ENCODE measurements at regions not wholly inside any gene's neighbourhood (a gene's known extent, or its start where the extent isn't known, plus 50 kb on each side); places are given as distances from the start of the nearest gene placed in this dataset.

DNA sequence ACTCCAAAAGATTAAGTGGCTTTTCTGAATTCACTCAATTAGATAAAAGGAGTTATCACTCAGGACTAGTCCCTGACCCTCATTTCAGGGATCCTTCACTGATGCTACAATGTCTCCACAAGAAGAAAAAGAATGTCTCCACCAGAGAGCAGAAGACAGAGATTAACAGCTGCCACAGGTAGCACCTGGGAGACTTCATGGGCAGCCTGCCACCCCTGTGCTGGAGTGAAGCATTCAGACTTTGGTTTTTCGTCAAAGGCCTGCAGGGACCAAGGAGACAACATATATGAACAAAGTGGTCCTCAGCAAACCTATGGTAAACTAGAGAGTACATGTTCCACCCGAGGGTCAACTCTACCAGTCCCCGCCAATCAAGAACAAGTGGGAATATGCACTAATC, 197.0 kb upstream of the ACVR2A start:
- no peak for DNase-seq

DNA sequence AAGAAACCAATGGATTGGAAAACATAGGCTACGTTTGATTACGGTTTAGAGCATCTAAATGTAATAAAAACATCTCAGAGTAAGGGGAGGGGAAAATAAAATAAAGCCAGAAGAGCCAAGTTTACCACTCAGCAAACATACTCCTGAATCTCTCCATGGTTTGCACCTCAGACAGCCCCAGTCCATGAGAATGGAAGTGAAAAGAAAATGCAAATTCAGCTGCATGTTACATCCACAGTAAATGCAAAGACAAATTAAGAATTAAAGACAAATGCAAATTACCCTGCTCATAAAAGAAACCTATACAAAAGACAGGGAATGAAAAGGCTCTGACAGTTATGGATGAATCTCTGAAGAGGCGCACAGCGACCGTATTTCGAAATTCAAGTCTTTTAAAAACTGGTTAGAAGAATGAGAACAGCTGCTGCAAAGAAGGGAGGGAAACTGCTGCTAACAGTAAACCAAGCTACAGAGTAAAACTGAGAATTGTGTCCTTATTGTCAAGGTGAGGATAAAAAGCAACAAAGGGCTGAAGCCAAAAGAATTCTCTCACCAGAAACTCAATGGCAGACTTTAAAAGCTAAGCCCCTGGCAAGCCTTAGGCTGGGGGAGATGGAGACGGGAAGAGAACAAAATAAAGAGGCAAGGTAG, 197.9 kb upstream of the ACVR2A start:
- DNase-seq = no peak

DNA sequence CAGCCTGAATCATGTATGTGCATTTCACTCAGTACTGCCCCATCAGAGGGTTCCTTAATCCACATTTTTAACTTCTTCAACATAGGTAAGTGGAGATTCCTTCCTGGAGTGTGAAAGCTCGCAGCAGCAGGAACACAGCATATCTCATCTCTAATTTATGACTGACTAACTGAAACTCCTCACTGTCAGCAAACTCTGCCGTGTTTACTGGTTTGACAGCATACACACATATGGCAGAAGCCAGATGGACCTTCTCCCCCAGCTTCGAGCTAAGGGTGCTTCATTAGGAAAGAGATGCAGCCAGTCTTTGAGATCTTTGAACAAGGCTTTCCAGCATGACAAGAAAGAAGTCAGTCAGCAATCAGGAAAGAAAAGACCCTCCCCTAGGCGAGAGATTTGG, 200.3 kb upstream of the ACVR2A start:
- no peak for DNase-seq

DNA sequence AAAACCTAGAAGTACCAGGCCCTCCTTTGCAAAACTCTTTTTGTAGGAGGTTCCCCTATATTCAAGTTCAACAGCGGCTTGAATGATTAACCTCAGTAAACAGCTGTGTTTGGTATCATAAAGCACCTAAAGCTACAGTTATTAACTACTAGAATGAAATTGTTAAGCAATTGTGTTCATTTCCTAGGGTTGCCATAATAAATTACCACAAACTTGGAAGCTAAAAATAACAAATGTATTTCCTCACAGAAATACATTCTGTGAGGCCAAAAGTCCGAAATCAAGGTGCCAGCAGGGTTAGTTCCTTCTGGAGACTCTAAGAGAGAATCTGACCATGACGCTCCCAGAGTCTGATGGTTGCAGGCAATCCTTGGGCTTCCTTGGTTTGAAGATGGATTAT, 202.1 kb upstream of the ACVR2A start:
- DNase-seq = no peak

DNA sequence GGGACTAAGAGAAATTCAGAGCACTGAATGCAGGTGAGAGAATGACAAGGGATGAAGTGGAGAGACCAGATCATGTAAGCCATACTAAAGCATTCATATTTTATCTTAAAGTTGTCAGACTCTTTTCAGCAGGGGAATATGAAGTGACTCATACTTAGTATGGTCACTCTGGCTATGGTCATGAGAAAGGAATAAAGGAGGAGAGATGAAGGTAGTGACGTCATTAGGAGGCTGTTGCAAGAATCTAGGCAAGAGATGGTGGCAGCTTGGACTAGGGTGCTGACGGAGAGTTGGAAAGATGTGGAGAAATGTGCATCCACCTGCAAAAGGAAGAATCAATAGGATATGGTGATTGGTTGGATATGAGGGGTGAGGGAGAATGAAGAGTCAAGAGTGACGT, 203.2 kb upstream of the ACVR2A start:
- DNase-seq = no peak

DNA sequence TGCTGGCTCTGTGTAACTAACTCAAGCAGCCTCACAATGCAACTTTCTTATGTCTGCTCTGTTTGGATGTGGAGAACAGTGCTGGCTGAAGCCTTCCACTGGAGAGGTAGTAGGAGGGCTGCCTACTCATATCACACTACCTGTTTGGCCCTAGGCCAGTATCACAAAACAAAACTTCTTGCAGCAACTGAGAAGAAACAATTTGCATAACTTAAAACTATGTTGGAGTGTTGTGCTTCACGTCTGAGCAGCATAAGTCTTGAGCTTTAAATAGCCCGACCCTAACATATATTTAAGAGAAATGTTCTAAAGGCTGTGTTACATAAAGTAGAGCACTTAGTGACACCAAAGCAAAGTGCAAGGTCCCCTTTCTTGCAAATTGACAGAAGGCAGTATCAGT, 204.9 kb upstream of the ACVR2A start:
- no peak for DNase-seq

DNA sequence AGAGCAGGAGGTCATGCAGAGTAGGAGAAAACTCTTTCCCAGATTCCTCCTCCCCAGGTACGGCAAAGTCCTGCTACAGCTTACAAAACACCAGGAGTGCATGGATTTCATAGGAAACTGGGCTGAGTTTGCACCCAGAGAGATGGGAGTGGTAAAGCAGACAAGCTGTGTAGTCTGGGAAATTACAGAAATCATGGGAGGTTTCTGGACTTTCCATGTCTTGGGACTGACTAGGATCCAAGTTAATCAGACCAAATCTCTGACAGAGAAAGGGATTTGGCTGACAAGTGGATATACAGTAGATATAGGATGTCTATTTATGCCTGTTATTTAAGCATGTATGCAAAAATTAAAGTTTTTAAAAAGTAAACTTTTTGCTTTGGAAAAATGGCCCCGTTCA, 205.4 kb upstream of the ACVR2A start:
- DNase-seq = no peak

DNA sequence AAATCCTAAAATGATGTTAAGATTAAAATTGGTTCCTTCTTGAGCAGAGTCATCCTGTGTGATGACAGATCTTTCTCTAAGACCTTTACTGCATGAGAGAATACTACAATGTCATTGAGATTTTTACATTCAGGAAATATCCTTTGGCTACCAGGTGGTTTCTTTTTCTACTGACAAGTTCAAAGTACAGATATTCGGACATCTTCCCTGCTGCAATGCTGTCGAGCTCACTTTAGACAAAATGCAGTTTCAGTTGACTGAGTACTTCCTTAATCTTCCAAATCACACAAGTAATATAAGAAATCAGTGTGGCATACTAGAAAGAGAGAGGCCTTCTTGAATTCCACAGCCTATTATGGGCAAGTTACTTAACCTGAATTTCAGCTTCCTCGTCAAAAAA, 207.9 kb upstream of the ACVR2A start:
- no peak for DNase-seq

DNA sequence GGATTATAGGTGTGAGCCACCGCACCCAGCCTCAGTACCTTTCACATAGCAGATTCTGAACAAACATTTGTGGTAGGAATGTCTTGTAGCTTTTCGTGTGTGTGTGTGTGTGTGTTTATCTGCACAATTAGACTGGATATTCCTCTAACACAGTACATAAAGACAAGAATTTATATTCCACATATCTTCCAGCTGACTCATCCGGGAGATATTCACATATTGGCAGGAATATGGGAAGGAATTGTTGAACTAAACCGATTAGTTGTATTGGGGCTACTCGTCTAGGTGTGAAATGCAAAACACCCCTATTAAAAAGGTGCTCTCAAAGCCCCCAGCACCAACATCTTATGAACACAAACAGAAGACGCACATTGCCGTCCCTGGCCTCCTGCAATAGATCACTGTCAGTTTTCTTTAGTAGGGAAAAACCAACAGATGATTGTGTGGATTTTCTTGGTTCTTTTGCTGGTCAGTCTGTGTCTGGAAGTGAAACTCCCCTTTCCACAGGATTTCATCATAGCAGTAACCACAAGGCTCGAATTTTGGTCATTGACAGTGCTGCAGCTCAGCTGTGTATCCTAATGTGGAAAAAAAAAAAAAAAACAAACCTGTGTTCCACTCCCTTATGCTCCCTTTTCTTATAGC, 208.5 kb upstream of the ACVR2A start:
- no peak for DNase-seq

DNA sequence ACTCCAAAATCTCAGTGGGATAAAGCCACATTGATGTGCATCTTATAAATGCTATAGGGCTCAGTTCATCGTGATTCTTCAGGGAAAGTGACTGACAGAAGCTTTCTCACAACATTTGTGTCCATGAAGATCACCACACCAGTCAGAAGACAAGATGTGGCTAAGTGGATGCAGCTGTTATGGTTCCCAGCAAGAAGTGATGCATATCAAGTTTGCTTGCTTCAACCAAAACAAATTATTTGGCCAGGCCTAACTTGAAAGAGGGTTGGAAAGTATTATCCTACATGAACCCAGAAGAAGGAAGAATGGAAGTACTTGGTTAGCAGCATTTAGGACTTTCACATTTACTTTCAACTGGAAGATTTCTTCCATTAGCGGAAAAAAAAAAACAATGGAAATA, 210.0 kb upstream of the ACVR2A start:
- DNase-seq = no peak

DNA sequence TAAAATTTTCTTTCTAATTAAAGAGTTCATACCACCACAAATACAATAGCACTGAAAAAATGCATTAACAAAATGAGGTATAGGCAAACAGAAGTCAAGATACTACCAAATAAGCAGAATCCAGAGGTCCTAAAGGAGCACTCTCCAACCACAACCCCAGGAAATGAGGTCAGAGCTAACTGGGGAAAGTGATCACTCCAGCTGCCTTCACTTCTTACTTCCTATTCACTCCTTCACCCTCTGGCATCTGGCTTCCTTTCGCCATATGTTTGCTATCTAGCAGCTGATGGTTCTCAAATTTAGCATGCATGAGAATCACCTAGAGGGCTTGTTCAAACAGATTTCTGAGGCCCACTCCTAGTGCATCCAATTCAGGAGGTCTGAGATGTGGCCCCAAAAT, 212.6 kb upstream of the ACVR2A start:
- no peak for DNase-seq

DNA sequence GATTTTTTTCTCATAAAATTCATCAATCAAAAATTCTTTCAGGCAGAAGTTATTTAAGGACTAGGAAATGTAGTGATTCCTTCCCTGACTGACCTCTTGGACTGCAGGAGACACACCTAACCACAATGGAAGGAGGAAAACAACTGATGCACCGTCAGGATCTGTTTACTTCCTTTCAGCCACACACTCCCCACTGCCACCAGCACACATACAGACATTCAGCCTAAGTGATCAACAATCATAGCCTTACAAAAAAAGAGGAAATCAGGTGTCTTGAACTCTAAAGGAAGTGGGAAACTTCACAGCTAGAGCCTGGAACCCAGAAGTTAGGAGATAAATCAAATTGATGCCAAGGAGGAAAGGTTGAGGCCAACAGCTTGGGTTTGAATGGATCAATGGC, 213.5 kb upstream of the ACVR2A start:
- DNase-seq = no peak

DNA sequence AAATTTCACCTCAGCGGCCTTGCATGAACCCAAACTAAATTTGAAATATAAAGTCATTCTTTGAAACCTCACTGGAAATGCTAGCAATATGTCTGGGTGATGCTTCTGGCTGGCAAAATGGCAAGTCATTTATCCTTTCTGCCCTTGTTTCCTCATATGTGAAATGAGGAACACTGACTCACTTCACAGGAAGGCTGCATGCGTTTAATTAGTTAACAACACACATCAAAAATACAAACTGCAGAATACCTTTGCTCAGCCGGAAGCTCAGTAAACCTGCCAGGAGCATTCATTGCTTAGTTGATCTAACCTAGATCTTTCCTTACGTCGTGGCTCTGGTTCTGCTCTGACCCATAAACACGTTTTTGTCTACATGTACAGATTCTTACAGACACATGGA, 214.2 kb upstream of the ACVR2A start:
- no peak for DNase-seq

DNA sequence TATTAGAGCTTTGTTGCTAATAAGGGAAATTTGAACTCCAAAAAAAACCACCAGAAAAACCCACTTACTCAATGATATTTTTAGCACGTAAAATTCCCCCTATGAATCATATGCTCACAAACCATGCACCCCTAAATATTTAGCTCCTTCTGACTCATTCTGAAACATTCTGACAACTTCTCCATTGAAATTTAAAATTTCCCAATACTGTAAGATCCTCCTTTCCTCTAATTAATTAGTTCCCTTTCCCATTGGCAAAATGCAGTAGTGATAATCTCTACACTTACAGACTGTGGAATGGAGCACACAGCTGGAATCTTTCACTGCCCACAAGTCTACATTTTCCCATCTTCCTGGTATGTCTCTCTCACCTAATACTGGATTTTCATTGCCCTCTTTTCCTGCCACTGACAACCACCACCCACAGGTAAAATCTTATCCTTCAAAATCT, 215.8 kb upstream of the ACVR2A start:
- DNase-seq = no peak

DNA sequence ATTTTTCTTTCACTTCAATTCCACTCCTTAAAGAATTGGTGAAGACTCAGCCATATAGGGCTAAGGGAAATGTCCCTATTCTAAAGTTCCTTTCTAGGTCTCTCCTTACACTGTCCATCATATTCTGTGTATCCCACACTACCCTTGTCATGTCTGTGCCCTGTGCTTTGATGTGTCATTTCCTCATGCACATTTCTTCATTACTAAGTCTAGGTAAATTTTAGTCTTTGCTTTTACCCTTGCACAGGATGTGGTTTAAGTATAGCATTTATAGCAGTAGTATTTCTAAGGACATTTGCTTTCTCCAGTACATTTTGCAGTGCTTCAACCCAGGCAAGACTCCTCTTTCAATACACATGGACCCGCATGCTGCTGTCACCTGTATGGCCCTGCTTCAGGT, 221.5 kb upstream of the ACVR2A start:
- DNase-seq = no peak

DNA sequence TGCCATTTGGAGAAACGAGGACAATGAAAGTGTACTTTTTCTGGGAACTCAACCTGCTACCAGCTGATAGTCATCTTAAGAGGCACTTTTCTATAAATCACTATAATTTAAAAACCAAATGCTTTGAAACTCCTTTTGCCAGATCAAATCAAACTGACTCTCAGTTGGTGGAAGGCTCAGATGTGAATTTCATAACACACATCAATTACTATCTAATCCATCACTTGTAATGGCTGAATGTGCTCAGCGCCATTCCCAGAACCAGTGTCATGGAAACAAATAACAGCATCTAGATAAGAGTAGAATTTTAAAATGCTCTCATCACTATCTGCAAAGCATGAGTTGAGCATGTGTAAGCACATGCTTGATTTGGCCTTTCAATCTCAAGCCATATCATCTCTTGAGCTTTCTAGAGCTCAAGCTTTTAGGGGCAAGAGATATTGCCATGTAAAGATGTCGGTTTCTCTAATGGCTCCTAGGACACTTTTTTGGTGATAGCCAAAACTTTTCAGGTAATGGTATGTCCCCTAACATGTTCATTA, 223.1 kb upstream of the ACVR2A start:
- DNase-seq = no peak

DNA sequence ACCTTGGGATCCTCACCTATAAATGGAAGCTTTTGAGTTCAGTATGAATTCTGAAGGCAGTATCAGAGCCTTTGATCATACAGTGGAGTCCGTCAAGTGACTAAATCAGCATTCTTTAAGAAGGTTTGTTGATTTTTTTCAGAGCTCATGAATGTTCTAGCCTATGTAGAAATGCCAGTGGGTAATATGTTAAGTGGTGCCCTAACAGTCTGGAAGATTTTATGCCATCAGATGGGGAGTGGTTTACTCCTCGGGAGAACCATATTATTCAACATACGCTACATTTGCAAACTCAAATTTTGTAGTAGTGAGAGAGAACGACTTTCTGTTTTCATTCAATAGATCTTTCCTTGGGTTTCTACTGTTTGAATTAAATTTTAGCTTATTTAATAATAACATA, 225.0 kb upstream of the ACVR2A start:
- DNase-seq = no peak

DNA sequence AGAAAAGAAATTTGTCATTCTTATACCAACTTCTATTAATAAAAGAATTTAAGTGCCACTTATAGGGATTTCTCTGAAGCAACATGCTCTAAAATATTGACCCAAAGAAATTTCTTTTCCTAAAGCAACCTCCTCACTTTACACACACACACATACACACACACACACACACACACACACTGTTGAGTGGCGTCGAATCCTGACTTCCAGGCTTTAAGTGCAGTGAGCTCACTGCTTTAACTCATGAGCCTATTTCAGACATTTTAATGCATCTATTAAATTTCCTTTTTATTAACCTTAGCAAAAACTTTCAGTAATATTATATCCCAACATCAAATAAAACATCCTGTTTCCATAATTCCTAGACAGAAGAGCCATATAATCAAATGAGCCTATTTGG, 229.1 kb upstream of the ACVR2A start:
- DNase-seq = no peak

DNA sequence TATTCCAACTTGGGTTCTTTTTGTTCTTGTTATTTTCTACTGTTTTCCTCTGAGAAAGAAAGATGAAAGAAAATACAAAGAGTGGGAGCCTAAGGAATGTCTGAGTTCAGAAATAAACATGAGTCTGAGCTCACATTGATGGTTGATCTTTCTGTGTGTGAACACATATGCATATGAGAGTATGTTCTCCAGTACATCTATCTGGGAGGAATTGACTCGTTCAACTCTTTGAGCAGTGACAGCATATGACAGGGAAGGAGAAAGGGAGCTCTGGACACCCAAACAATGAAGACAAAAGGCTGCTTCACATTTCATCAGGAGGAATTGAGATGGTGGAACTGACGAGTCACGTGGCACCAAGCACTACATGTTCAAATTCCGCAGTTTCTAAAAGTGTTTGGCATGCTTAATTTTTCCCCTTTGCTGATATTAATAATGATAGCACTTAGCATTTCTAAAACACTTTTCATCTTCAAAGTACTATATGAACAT, 229.8 kb upstream of the ACVR2A start:
- DNase-seq = no peak

DNA sequence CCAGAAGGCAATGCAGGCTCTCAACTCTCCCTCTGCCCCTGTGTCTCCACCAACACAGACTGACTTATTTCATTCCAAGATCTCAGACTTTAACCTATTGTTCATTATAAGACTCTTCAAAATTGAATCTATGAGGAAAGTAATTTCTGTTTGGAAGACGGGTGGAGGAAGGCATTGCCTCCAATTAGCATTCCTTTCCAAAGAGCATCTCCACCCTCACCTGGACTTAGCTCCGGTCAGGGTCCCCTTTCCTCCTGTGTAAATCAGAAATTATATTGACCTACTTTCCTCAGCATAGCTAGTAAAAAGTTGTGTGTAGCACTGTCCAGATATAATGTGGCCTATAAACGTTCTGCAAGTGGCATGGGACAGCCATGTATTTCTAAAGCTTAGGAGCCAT, 230.4 kb upstream of the ACVR2A start:
- no peak for DNase-seq

DNA sequence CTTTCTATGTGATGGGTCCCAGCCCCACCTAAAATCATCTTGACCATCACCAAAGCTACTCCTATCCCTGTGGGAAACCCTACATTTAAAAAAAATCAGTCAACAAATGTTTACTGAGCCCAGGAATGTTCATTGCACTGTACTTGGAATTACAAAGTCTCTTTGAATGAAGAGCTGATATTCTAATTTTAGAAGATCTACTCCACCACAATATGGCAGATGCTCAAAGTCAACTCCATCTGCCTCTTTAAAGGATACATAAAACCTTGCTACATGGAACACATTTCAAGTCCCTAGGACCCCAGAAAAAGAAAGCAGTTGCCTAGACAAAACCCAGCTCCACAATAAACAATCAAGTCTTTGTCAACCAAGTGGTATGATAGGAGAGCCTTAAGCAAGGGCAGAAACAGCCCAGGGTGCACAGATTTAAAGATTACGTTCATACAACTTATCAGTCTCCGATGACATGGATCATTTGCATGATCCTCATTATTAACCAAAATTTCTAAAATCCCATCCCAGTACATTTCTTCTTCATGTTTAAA, 234.3 kb upstream of the ACVR2A start:
- DNase-seq = no peak

DNA sequence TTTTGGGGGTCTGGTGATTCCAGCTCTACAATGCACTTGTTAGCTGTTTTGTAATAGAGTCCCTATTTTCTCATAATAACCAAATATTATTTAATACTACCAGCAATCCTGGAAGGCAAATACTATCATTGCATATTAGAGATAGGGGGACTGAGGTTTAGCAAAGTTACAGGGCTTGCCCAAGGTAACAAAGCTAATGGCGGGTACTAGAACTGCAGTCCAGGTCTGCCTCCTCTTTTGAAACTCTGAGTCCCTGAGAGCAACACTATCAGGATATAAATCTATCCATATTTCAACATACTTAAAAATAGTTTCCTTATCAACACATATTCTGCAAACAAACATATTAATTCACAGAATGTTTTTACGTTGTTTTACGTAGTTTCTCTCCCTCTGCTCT, 235.5 kb upstream of the ACVR2A start:
- no peak for DNase-seq

DNA sequence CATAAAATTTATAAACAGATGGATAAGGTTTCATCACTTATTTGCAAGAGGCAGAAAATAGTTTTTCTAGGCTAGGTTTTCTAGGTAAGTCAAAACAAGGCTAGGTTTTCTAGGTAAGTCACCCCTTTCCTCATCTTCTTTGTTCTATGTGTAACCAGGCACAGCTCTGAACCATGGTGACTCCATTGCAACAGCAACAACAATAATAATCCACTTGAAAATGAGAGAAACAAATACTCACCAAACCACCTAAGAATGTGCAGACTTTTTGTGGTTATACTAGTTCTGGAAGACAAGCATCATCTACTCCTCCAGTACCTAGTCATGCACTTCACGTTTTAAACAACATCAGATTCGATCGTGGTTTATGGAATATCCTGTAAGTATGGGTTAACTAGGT, 237.4 kb upstream of the ACVR2A start:
- DNase-seq = no peak

DNA sequence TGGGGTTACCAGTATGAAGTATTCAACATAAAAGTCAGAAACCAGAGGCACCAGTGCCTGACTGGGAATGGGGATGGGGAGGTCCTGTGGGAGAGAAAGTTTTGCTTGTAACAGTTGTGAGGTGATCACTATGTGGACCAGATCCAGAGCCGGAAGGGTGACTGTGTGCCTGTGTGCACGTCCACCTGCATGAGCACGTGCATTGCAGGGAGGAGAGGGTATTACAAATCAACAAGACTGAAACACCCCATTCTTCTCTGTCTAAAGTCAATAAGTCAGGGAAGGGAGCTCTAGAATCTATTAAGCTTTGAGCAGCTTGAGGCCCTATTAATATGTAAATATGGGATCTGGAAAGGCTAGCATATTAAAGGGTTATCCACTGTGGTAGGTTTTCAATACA, 241.0 kb upstream of the ACVR2A start:
- DNase-seq = no peak

DNA sequence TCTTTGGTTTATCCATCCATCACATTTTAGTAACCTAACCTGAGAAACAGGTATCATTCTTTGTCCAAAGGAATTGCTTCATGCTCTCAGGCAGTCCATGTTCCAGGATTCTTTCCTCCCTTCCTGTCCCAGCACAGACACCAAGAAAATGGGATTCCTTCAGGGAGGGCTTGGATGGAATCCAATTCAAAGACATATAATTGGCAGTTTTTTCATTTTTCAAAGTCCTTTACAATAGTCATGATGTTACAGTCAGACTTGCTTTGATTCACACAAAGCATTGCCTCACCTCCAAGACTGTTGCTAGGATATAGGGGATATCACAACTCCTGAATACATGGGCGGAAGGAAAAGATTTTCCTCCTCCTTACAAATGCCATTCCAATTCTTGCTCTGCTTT, 241.4 kb upstream of the ACVR2A start:
- DNase-seq = no peak
